ENCODE measurements at regions not wholly inside any gene's neighbourhood (a gene's known extent, or its start where the extent isn't known, plus 50 kb on each side); places are given as distances from the start of the nearest gene placed in this dataset.
"Not testable (repeated sequence)": the region's sequence is repeated elsewhere in the genome, so short reads cannot be mapped to it uniquely, and the experiment has no call there.

GRCh38 chr2:7358865-7359447, 441.7 kb downstream of the RNF144A start:
- no peaks in the 10 kb centered on the region for H3K4me1 ChIP-seq (ENCODE audit: insufficient read depth, low read length)
- no peak overlapping the region for H3K4me3 ChIP-seq (ENCODE audit: low read length)
- H3K27me3 ChIP-seq (ENCODE audit: insufficient read depth, low read length): no peaks in the 10 kb centered on the region
- H3K9me3 ChIP-seq (ENCODE audit: insufficient read depth, low read depth, low read length): no peaks in the 10 kb centered on the region
- H3K27ac ChIP-seq (ENCODE audit: low read length): no peak overlapping the region
- H3K36me3 ChIP-seq (ENCODE audit: insufficient read depth, low read depth, low read length): no peaks in the 10 kb centered on the region
- H3K9ac ChIP-seq (ENCODE audit: low read depth, low read length): no peak overlapping the region

- H3K9me3 ChIP-seq (ENCODE audit: insufficient read depth, low read depth, low read length): peaks cover 4% of the 10 kb centered on the region; the same call in 1 of the 2 replicates
- H3K27me3 ChIP-seq (ENCODE audit: insufficient read depth, low read length): no peaks in the 10 kb centered on the region
- no peak overlapping the region for H3K27ac ChIP-seq (ENCODE audit: low read length)
- no peak overlapping the region for H3K4me3 ChIP-seq (ENCODE audit: low read length)
- H3K4me1 ChIP-seq (ENCODE audit: insufficient read depth, low read length): no peaks in the 10 kb centered on the region
- no peak overlapping the region for H3K9ac ChIP-seq (ENCODE audit: low read depth, low read length)
- H3K36me3 ChIP-seq (ENCODE audit: insufficient read depth, low read depth, low read length): no peaks in the 10 kb centered on the region
These were observed 446.7 kb downstream of the RNF144A start for GRCh38 chr2:7363906-7364305.

GRCh38 chr2:7368211-7368610, 451.0 kb downstream of the RNF144A start:
- Histone ChIP-seq H3K36me3 (ENCODE audit: insufficient read depth, low read depth, low read length) (no peaks in the 10 kb centered on the region), H3K4me1 (ENCODE audit: insufficient read depth, low read length) (no peaks in the 10 kb centered on the region), H3K27me3 (ENCODE audit: insufficient read depth, low read length) (no peaks in the 10 kb centered on the region), H3K4me3 (ENCODE audit: low read length) (no peak overlapping the region), H3K9ac (ENCODE audit: low read depth, low read length) (no peak overlapping the region), H3K27ac (ENCODE audit: low read length) (no peak overlapping the region), H3K9me3 (ENCODE audit: insufficient read depth, low read depth, low read length) (peaks cover 13% of the 10 kb centered on the region; the same call in 1 of the 2 replicates)

- Histone ChIP-seq H3K9me3 (ENCODE audit: insufficient read depth, low read depth, low read length) (peaks cover 13% of the 10 kb centered on the region; the same call in 1 of the 2 replicates), H3K36me3 (ENCODE audit: insufficient read depth, low read depth, low read length) (no peaks in the 10 kb centered on the region), H3K27me3 (ENCODE audit: insufficient read depth, low read length) (no peaks in the 10 kb centered on the region), H3K4me1 (ENCODE audit: insufficient read depth, low read length) (no peaks in the 10 kb centered on the region), H3K9ac (ENCODE audit: low read depth, low read length) (no peak overlapping the region), H3K27ac (ENCODE audit: low read length) (no peak overlapping the region), H3K4me3 (ENCODE audit: low read length) (no peak overlapping the region)
These were observed 455.9 kb downstream of the RNF144A start for GRCh38 chr2:7373156-7373555.

- H3K36me3 ChIP-seq (ENCODE audit: insufficient read depth, low read depth, low read length): no peaks in the 10 kb centered on the region
- no peaks in the 10 kb centered on the region for H3K9me3 ChIP-seq (ENCODE audit: insufficient read depth, low read depth, low read length)
- H3K4me1 ChIP-seq (ENCODE audit: insufficient read depth, low read length): no peaks in the 10 kb centered on the region
- H3K4me3 ChIP-seq (ENCODE audit: low read length): no peak overlapping the region
- no peak overlapping the region for H3K27ac ChIP-seq (ENCODE audit: low read length)
- H3K27me3 ChIP-seq (ENCODE audit: insufficient read depth, low read length): no peaks in the 10 kb centered on the region
- H3K9ac ChIP-seq (ENCODE audit: low read depth, low read length): no peak overlapping the region
These were observed 458.7 kb downstream of the RNF144A start for GRCh38 chr2:7375901-7376300.

GRCh38 chr2:7377916-7378569, 460.8 kb downstream of the RNF144A start:
- no peaks in the 10 kb centered on the region for H3K36me3 ChIP-seq (ENCODE audit: insufficient read depth, low read depth, low read length)
- H3K9me3 ChIP-seq (ENCODE audit: insufficient read depth, low read depth, low read length): no peaks in the 10 kb centered on the region
- no peaks in the 10 kb centered on the region for H3K4me1 ChIP-seq (ENCODE audit: insufficient read depth, low read length)
- H3K27me3 ChIP-seq (ENCODE audit: insufficient read depth, low read length): no peaks in the 10 kb centered on the region
- H3K4me3 ChIP-seq (ENCODE audit: low read length): no peak overlapping the region
- no peak overlapping the region for H3K27ac ChIP-seq (ENCODE audit: low read length)
- H3K9ac ChIP-seq (ENCODE audit: low read depth, low read length): no peak overlapping the region

- Histone ChIP-seq H3K9ac (ENCODE audit: low read depth, low read length) (no peak overlapping the region), H3K9me3 (ENCODE audit: insufficient read depth, low read depth, low read length) (no peaks in the 10 kb centered on the region), H3K27me3 (ENCODE audit: insufficient read depth, low read length) (no peaks in the 10 kb centered on the region), H3K4me3 (ENCODE audit: low read length) (no peak overlapping the region), H3K27ac (ENCODE audit: low read length) (no peak overlapping the region), H3K36me3 (ENCODE audit: insufficient read depth, low read depth, low read length) (no peaks in the 10 kb centered on the region), H3K4me1 (ENCODE audit: insufficient read depth, low read length) (no peaks in the 10 kb centered on the region)
These were observed 461.4 kb downstream of the RNF144A start for GRCh38 chr2:7378591-7378990.

GRCh38 chr2:7379799-7380198, 462.6 kb downstream of the RNF144A start:
- H3K27ac ChIP-seq (ENCODE audit: low read length): no peak overlapping the region
- no peaks in the 10 kb centered on the region for H3K27me3 ChIP-seq (ENCODE audit: insufficient read depth, low read length)
- no peak overlapping the region for H3K9ac ChIP-seq (ENCODE audit: low read depth, low read length)
- H3K4me3 ChIP-seq (ENCODE audit: low read length): no peak overlapping the region
- no peaks in the 10 kb centered on the region for H3K4me1 ChIP-seq (ENCODE audit: insufficient read depth, low read length)
- H3K9me3 ChIP-seq (ENCODE audit: insufficient read depth, low read depth, low read length): no peaks in the 10 kb centered on the region
- no peaks in the 10 kb centered on the region for H3K36me3 ChIP-seq (ENCODE audit: insufficient read depth, low read depth, low read length)

GRCh38 chr2:7384773-7385349, 467.6 kb downstream of the RNF144A start:
- H3K27ac ChIP-seq (ENCODE audit: low read length): no peak overlapping the region

GRCh38 chr2:7390311-7390710, 473.1 kb downstream of the RNF144A start:
- H3K27me3 ChIP-seq (ENCODE audit: insufficient read depth, low read length); H3K9me3 ChIP-seq (ENCODE audit: insufficient read depth, low read depth, low read length); H3K36me3 ChIP-seq (ENCODE audit: insufficient read depth, low read depth, low read length); H3K4me3 ChIP-seq (ENCODE audit: low read length); H3K27ac ChIP-seq (ENCODE audit: low read length); H3K4me1 ChIP-seq (ENCODE audit: insufficient read depth, low read length); H3K9ac ChIP-seq (ENCODE audit: low read depth, low read length): not testable (repeated sequence)

More at GRCh38 chr2:7384773-7385349, 467.6 kb downstream of the RNF144A start:
- H3K9me3 ChIP-seq (ENCODE audit: insufficient read depth, low read depth, low read length): no peaks in the 10 kb centered on the region
- H3K9ac ChIP-seq (ENCODE audit: low read depth, low read length): no peak overlapping the region
- no peak overlapping the region for H3K4me3 ChIP-seq (ENCODE audit: low read length)
- no peaks in the 10 kb centered on the region for H3K36me3 ChIP-seq (ENCODE audit: insufficient read depth, low read depth, low read length)
- no peaks in the 10 kb centered on the region for H3K4me1 ChIP-seq (ENCODE audit: insufficient read depth, low read length)
- no peaks in the 10 kb centered on the region for H3K27me3 ChIP-seq (ENCODE audit: insufficient read depth, low read length)

- Histone ChIP-seq H3K36me3 (ENCODE audit: insufficient read depth, low read depth, low read length) (no peaks in the 10 kb centered on the region), H3K27me3 (ENCODE audit: insufficient read depth, low read length) (no peaks in the 10 kb centered on the region), H3K9me3 (ENCODE audit: insufficient read depth, low read depth, low read length) (no peaks in the 10 kb centered on the region), H3K27ac (ENCODE audit: low read length) (no peak overlapping the region), H3K4me1 (ENCODE audit: insufficient read depth, low read length) (no peaks in the 10 kb centered on the region; the same call in 1 of the 2 replicates), H3K4me3 (ENCODE audit: low read length) (no peak overlapping the region), H3K9ac (ENCODE audit: low read depth, low read length) (no peak overlapping the region; the same call in 1 of the 2 replicates)
These were observed 475.0 kb downstream of the RNF144A start for GRCh38 chr2:7392076-7392787.
